Keratinocyte (primary cell): ENCODE measurements at regions not wholly inside any gene's neighbourhood (a gene's known extent, or its start where the extent isn't known, plus 50 kb on each side); places are given as distances from the start of the nearest gene placed in this dataset.

Experiments used
- DNase-seq: peaks from one replicate; pipeline ENCODE4 v3.0.0-alpha.2; 2011; ENCODE audit warnings: low read depth, missing footprints, low spot score
- FAIRE-seq: peaks from 2 replicates; lab custom pipeline; 2011; peaks lifted over from hg19 to GRCh38; lab: Jason Lieb, UNC
- H2AFZ ChIP-seq: 2 replicates; pipeline ENCODE4 v1.6.0; 2012; ENCODE audit warnings: low read length, control low read depth, inconsistent platforms; ENCODE audit not compliant: control insufficient read depth
- H3K27ac ChIP-seq: 2 replicates; pipeline ENCODE4 v1.5.1; 2011; ENCODE audit warnings: low read length; ENCODE audit not compliant: control insufficient read depth, insufficient read depth
- H3K27me3 ChIP-seq: 3 replicates; pipeline ENCODE4 v1.6.0; 2011; ENCODE audit warnings: low read length; ENCODE audit not compliant: control insufficient read depth, insufficient read depth; ENCODE audit errors: extremely low read depth
- H3K36me3 ChIP-seq, 2 experiments: 2 replicates in 1 of 2; 3 replicates in 1 of 2; pipeline ENCODE4 v1.5.1; 2011; ENCODE audit warnings: low read length in 2 of 2, mild to moderate bottlenecking in 1 of 2; ENCODE audit not compliant: control insufficient read depth in 2 of 2, insufficient read depth in 2 of 2; ENCODE audit errors: extremely low read depth in 1 of 2
- H3K4me1 ChIP-seq: 3 replicates; pipeline ENCODE4 v1.5.1; 2011; ENCODE audit warnings: low read length; ENCODE audit not compliant: control insufficient read depth, insufficient read depth; ENCODE audit errors: extremely low read depth
- H3K4me2 ChIP-seq: 3 replicates; pipeline ENCODE4 v1.6.0; 2011; ENCODE audit warnings: low read depth, low read length; ENCODE audit not compliant: control insufficient read depth, insufficient read depth; ENCODE audit errors: extremely low read depth
- H3K4me3 ChIP-seq, 3 experiments: fragments of 200-600 bp in 1 of 3; sonication (generic) in 1 of 3; 2 replicates in 2 of 3; 3 replicates in 1 of 3; pipeline ENCODE4 v1.5.1; 2011 to 2016; ENCODE audit warnings: low read length in 3 of 3, mild to moderate bottlenecking in 3 of 3, control low read depth in 2 of 3, inconsistent platforms in 1 of 3, low read depth in 1 of 3, mixed read lengths in 1 of 3, mixed run types in 1 of 3, moderate library complexity in 1 of 3; ENCODE audit not compliant: control insufficient read depth in 2 of 3, insufficient read depth in 2 of 3; ENCODE audit errors: extremely low read depth in 1 of 3
- H3K79me2 ChIP-seq: 2 replicates; pipeline ENCODE4 v1.6.0; 2012; ENCODE audit warnings: low read length; ENCODE audit not compliant: control insufficient read depth, insufficient read depth
- H3K9ac ChIP-seq: 3 replicates; pipeline ENCODE4 v1.6.0; 2011; ENCODE audit warnings: low read length; ENCODE audit not compliant: control insufficient read depth, insufficient read depth; ENCODE audit errors: extremely low read depth
- H3K9me1 ChIP-seq: 3 replicates; pipeline ENCODE4 v1.6.0; 2011; ENCODE audit warnings: low read length; ENCODE audit not compliant: control insufficient read depth, insufficient read depth; ENCODE audit errors: extremely low read depth
- H3K9me3 ChIP-seq: 2 replicates; pipeline ENCODE4 v1.5.1; 2012; ENCODE audit warnings: low read depth, low read length; ENCODE audit not compliant: control insufficient read depth
- H4K20me1 ChIP-seq: 3 replicates; pipeline ENCODE4 v1.6.0; 2011; ENCODE audit warnings: low read length; ENCODE audit not compliant: control insufficient read depth, insufficient read depth; ENCODE audit errors: extremely low read depth
- EZH2 ChIP-seq: IDR thresholded peaks from one replicate; pipeline ENCODE4 v1.6.1; 2012; ENCODE audit warnings: inconsistent platforms, mild to moderate bottlenecking, low read length, moderate library complexity
- dilution Hi-C: fragments of 300-500 bp; cut with MboI; formaldehyde crosslinking; loops from one replicate; pipeline ENCODE4 v1.7.0; 2020; ENCODE audit warnings: low sequenced_read_pairs; ENCODE audit not compliant: extremely low pct_ligation_motif_present
- TF ChIP-seq, protein P1 (sequence below), 3 experiments: IDR thresholded peaks in 1 of 3; conservative IDR thresholded peaks in 1 of 3; optimal IDR thresholded peaks in 1 of 3; 2 replicates in 2 of 3; 3 replicates in 1 of 3; pipeline versions ENCODE3 to v1.5.1; 2011; ENCODE audit warnings: low read length in 3 of 3, mild to moderate bottlenecking in 3 of 3, moderate library complexity in 2 of 3, control low read depth in 1 of 3, inconsistent platforms in 1 of 3; ENCODE audit not compliant: insufficient read depth in 2 of 3; ENCODE audit errors: extremely low read depth in 1 of 3

DNA sequence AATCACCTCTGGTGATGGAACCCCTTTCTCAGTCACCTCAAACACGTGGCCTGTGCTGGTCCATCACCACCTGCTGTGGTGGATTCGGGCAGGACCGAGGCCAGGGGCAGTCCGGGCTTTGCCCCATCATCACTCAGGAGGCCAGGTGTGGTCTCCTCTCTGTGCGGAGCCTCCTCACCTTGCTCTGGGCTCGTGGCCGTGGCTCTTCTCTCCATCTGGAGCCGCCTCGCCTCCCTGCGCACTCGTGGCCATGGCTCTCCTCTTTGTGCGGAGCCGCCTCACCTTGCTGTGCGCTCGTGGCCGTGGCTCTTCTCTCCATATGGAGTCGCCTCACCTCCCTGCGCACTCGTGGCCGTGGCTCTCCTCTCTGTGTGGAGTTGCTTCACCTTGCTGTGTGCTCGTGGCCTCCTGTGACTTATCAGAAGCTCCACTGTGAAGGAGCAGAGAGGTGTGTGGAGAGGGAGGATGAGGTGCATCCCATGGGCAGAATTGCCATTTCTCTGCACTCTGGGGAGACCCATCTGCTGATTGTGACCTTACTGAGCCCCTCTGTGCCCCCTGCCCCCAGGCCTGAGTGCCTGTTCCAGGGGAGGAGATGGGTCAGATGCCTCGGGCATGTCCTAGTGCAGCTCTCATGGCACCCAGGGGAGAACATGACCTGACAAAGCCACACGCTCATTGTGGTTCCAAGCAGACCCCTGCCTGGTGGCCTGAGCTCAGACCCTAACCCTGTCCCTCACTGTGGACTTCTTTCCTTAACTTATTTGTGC, 276.6 kb upstream of the IRX2 start:
- Histone ChIP-seq H3K27me3 (no peaks in the 10 kb centered on the region), H2AFZ (no peak overlapping the region), H4K20me1 (no peaks in the 10 kb centered on the region), H3K79me2 (no peaks in the 10 kb centered on the region), H3K4me3 (no peak overlapping the region), H3K9me3 (peaks cover 14% of the 10 kb centered on the region), H3K4me2 (no peak overlapping the region), H3K9me1 (no peaks in the 10 kb centered on the region), H3K4me1 (no peaks in the 10 kb centered on the region), H3K9ac (no peak overlapping the region), H3K36me3 (no peaks in the 10 kb centered on the region), H3K27ac (no peak overlapping the region)
- TF ChIP-seq, protein P1, sequence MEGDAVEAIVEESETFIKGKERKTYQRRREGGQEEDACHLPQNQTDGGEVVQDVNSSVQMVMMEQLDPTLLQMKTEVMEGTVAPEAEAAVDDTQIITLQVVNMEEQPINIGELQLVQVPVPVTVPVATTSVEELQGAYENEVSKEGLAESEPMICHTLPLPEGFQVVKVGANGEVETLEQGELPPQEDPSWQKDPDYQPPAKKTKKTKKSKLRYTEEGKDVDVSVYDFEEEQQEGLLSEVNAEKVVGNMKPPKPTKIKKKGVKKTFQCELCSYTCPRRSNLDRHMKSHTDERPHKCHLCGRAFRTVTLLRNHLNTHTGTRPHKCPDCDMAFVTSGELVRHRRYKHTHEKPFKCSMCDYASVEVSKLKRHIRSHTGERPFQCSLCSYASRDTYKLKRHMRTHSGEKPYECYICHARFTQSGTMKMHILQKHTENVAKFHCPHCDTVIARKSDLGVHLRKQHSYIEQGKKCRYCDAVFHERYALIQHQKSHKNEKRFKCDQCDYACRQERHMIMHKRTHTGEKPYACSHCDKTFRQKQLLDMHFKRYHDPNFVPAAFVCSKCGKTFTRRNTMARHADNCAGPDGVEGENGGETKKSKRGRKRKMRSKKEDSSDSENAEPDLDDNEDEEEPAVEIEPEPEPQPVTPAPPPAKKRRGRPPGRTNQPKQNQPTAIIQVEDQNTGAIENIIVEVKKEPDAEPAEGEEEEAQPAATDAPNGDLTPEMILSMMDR (optimal IDR thresholded peaks at IDR 0.05 in 1 of 3, IDR thresholded peaks at IDR 0.05 in 1 of 3, conservative IDR thresholded peaks at IDR 0.05 in 1 of 3; ENCODE audit: extremely low read depth in 1 of 3, insufficient read depth in 2 of 3, low read length in 3 of 3) = no peak
- TF ChIP-seq EZH2 = no peak
- FAIRE-seq (no peak), DNase-seq (no peak)
- dilution Hi-C loops = no loop called here

DNA sequence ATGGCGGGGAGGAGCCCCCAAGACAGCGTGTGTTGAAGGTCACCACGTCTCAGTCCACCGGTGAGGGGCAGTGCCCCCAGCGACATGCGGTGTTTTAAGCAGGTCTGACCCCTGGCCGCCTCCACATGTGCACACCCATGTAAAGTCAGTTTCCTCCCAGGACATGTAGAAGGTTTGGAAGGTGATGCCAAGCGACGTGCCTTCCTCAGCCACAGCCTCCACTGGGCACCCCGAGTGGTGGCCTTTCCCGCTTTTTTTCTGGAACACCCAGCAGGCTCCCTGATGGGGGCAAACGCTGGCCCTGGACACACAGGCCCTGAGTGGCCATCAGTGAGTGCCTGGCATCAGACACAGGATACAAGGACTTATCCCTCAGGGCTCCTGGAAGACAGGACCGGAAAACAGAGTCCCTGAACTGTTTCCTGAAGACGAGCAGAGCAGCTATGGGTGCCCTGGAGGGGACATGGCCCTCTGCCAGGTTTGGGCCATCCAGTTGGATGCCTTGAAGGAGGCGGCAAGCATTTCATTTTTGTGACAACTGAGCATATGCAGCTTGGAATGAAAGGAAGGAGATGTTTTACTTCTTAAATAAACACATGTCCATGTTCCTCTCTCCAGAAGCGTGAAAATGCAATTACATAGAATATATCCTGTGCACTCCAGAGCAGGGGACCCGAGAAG, 275.8 kb upstream of the IRX2 start:
- Histone ChIP-seq H3K36me3 (no peaks in the 10 kb centered on the region), H3K4me1 (no peaks in the 10 kb centered on the region), H3K9me3 (peaks cover 14% of the 10 kb centered on the region), H3K9ac (no peak overlapping the region), H3K4me2 (no peak overlapping the region), H3K79me2 (no peaks in the 10 kb centered on the region), H3K27ac (no peak overlapping the region), H3K4me3 (no peak overlapping the region), H2AFZ (no peak overlapping the region), H3K9me1 (no peaks in the 10 kb centered on the region), H3K27me3 (no peaks in the 10 kb centered on the region), H4K20me1 (no peaks in the 10 kb centered on the region)
- TF ChIP-seq EZH2 = no peak
- TF ChIP-seq, protein P1 (optimal IDR thresholded peaks at IDR 0.05 in 1 of 3, IDR thresholded peaks at IDR 0.05 in 1 of 3, conservative IDR thresholded peaks at IDR 0.05 in 1 of 3; ENCODE audit: extremely low read depth in 1 of 3, insufficient read depth in 2 of 3, low read length in 3 of 3) = no peak
- DNase-seq = no peak
- dilution Hi-C loops = no loop called here
- no peak for FAIRE-seq
